HepG2 (cell line): ENCODE measurements at regions not wholly inside any gene's neighbourhood (a gene's known extent, or its start where the extent isn't known, plus 50 kb on each side); places are given as distances from the start of the nearest gene placed in this dataset.

Experiments used
- ATAC-seq: fragments of 200-7000 bp; cut with Tn5 transposase; 3 replicates; pipeline ENCODE4 v1.9.1; 2020; ENCODE audit warnings: mild to moderate bottlenecking, moderate library complexity
- BruUV-seq: library from RNA; stranded (reverse); fragments of 400-500 nt; replicated peaks from 2 replicates; lab custom pipeline; 2021; lab: Mats Ljungman, UMichigan
- CTCF ChIA-PET: fragments of 300-600 bp; formaldehyde crosslinking; extraction: SDS; loops from one replicate; lab custom pipeline; 2021; ENCODE audit warnings: low total read pairs, inconsistent platforms, low intra/inter-chr PET ratio; lab: Yijun Ruan, JAX
- POLR2A ChIA-PET: fragments of 350-600 bp; sonication (Branson Sonifier 250); formaldehyde crosslinking; loops from one replicate; lab custom pipeline; 2020; ENCODE audit warnings: antibody characterized with exemption, inconsistent platforms; lab: Yijun Ruan, JAX
- DNase-seq: peaks from one replicate; pipeline ENCODE4 v3.0.0-alpha.2; 2015; ENCODE audit warnings: low spot score
- FAIRE-seq: peaks from 3 replicates; lab custom pipeline; 2011; peaks lifted over from hg19 to GRCh38; lab: Jason Lieb, UNC
- H2AFZ ChIP-seq: one replicate; pipeline ENCODE4 v1.6.1; 2011; ENCODE audit warnings: low read length, inconsistent platforms
- H3K27ac ChIP-seq: fragments of 300-600 bp; 3 replicates; pipeline ENCODE4 v1.8.0; 2011; ENCODE audit warnings: mixed run types, mild to moderate bottlenecking, mixed read lengths, low read length, inconsistent platforms; ENCODE audit not compliant: insufficient read depth; ENCODE audit errors: extremely low read length
- H3K27me3 ChIP-seq, 2 experiments: fragments of 200-600 bp in 1 of 2; 2 replicates in 1 of 2; 3 replicates in 1 of 2; pipeline versions ENCODE4 v1.6.0 to v1.8.0; 2011; ENCODE audit warnings: low read length in 2 of 2, mild to moderate bottlenecking in 2 of 2, moderate library complexity in 2 of 2, inconsistent platforms in 1 of 2; ENCODE audit not compliant: insufficient read depth in 2 of 2, control insufficient read depth in 1 of 2
- H3K36me3 ChIP-seq, 2 experiments: fragments of 200-600 bp in 1 of 2; replicated peaks in 1 of 2; 2 replicates in 1 of 2; 3 replicates in 1 of 2; pipeline versions ENCODE4 v1.5.1 to v1.8.0; 2011; ENCODE audit warnings: low read length in 2 of 2, inconsistent platforms in 1 of 2; ENCODE audit not compliant: insufficient read depth in 2 of 2, control insufficient read depth in 1 of 2
- H3K4me1 ChIP-seq: 2 replicates; pipeline ENCODE4 v1.5.1; 2012; ENCODE audit warnings: low read length, inconsistent platforms; ENCODE audit not compliant: insufficient read depth
- H3K4me2 ChIP-seq: 2 replicates; pipeline ENCODE4 v1.6.0; 2011; ENCODE audit warnings: low read depth, low read length, inconsistent platforms
- H3K4me3 ChIP-seq, 3 experiments: fragments of 200-600 bp in 1 of 3; sonication (generic), shearing (Covaris generic) in 1 of 3; replicated peaks in 1 of 3; 2 replicates each; pipeline ENCODE4 v1.5.1; 2011 to 2016; ENCODE audit warnings: low read length in 3 of 3, inconsistent platforms in 2 of 3, low read depth in 2 of 3, mild to moderate bottlenecking in 2 of 3, control low read depth in 1 of 3, mixed read lengths in 1 of 3; ENCODE audit not compliant: insufficient read depth in 1 of 3
- H3K79me2 ChIP-seq: one replicate; pipeline ENCODE4 v1.6.1; 2011; ENCODE audit warnings: low read length, inconsistent platforms; ENCODE audit not compliant: insufficient read depth
- H3K9ac ChIP-seq: 2 replicates; pipeline ENCODE4 v1.6.0; 2011; ENCODE audit warnings: mild to moderate bottlenecking, low read depth, low read length, inconsistent platforms; ENCODE audit not compliant: insufficient read depth
- H3K9me3 ChIP-seq: 2 replicates; pipeline ENCODE4 v1.5.1; 2012; ENCODE audit warnings: mild to moderate bottlenecking, low read length
- H4K20me1 ChIP-seq: 2 replicates; pipeline ENCODE4 v1.6.0; 2011; ENCODE audit warnings: inconsistent platforms, mild to moderate bottlenecking, low read length, moderate library complexity; ENCODE audit not compliant: insufficient read depth
- KAT8 ChIP-seq: IDR thresholded peaks from 2 replicates; pipeline ENCODE4 v1.6.1; 2016; ENCODE audit warnings: missing genetic modification reagents, missing compliant biosample characterization
- MIXL1 ChIP-seq: IDR thresholded peaks from 2 replicates; pipeline ENCODE4 v1.6.1; 2016
- MTERF4 ChIP-seq: sonication (generic); formaldehyde crosslinking; IDR thresholded peaks from 2 replicates; pipeline ENCODE4 v1.8.0; 2023; ENCODE audit warnings: mild to moderate bottlenecking, missing genetic modification reagents
- MZF1 ChIP-seq: sonication (generic); formaldehyde crosslinking; IDR thresholded peaks from 2 replicates; pipeline ENCODE4 v1.8.1; 2023; ENCODE audit warnings: mild to moderate bottlenecking, missing genetic modification reagents, borderline replicate concordance
- NAIF1 ChIP-seq: sonication (generic); formaldehyde crosslinking; IDR thresholded peaks from 2 replicates; pipeline ENCODE4 v1.5.0; 2020; ENCODE audit warnings: mild to moderate bottlenecking, missing genetic modification reagents, borderline replicate concordance
- SAFB2 ChIP-seq: sonication (generic); formaldehyde crosslinking; IDR thresholded peaks from 2 replicates; pipeline ENCODE4 v1.5.1; 2020; ENCODE audit warnings: missing genetic modification reagents, low read depth, mild to moderate bottlenecking, borderline replicate concordance
- ZNF362 ChIP-seq: sonication (generic); formaldehyde crosslinking; IDR thresholded peaks from 2 replicates; pipeline ENCODE4 v1.4.0; 2020; ENCODE audit warnings: missing genetic modification reagents, mild to moderate bottlenecking, borderline replicate concordance
- ZNF782 ChIP-seq: sonication (generic); formaldehyde crosslinking; IDR thresholded peaks from 2 replicates; pipeline ENCODE4 v1.4.0; 2020; ENCODE audit warnings: missing genetic modification reagents, mild to moderate bottlenecking, borderline replicate concordance
- WGBS: methylation state at CpG from one replicate; pipeline ENCODE4 v1.1.6; 2017; ENCODE audit warnings: low lambda C conversion rate; 5-methylcytosine and 5-hydroxymethylcytosine counted together
- in situ Hi-C: cut with HindIII; loops from 2 replicates; pipeline ENCODE4 v1.10.0; 2017; ENCODE audit warnings: low pct_unique_long_range_greater_than_20kb; ENCODE audit not compliant: extremely low pct_ligation_motif_present
- intact Hi-C: fragments of 100-400 bp; cut with micrococcal nuclease; formaldehyde crosslinking; loops from one replicate; pipeline ENCODE4 v1.10.0; 2022; ENCODE audit not compliant: unreplicated experiment
- TF ChIP-seq, protein P1 (sequence below): conservative IDR thresholded peaks from 2 replicates; pipeline ENCODE4 v1.6.1; 2018; ENCODE audit warnings: missing genetic modification reagents
- TF ChIP-seq, protein P2 (sequence below): IDR thresholded peaks from 2 replicates; pipeline ENCODE4 v1.6.1; 2016; ENCODE audit warnings: low read depth
- TF ChIP-seq, protein P3 (sequence below): sonication (generic); formaldehyde crosslinking; IDR thresholded peaks from 2 replicates; pipeline ENCODE4 v1.5.0; 2020; ENCODE audit warnings: mild to moderate bottlenecking, missing genetic modification reagents

DNA sequence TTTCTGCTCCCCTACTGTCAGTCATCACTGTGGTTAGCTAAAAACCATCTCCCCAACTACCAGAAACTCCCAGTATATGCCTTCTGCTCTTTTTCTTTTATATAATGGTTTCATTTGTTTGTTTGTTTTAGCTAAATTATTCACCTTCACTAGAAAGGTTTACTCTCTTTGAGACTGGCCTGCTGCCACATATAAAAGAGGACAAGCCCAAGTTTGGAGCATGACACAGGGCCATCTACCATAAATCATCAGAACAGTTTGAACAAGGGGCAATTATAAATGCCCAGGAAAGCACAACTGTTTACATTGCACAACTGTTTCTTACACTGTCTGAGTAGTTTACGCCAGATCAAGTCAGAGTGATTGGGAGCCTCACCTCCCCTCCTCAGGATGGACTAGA, 471.0 kb upstream of the PIK3C3 start:
- no peak for FAIRE-seq
- DNase-seq, result no peak
- no peaks in the 10 kb centered on the region for H3K79me2 ChIP-seq
- H3K9ac ChIP-seq, result no peak overlapping the region
- ChIA-PET POLR2A (no interaction called here), CTCF (no interaction called here)
- BruUV-seq, result no TSS peak
- H3K9me3 ChIP-seq, result no peaks in the 10 kb centered on the region
- no peak overlapping the region for H2AFZ ChIP-seq
- WGBS, result 60% methylated on average over 1 of the region's 1 CpG
- in situ Hi-C loops, result no loop called here
- no peaks in the 10 kb centered on the region for H3K36me3 ChIP-seq
- H3K27me3 ChIP-seq, result no peaks in the 10 kb centered on the region
- H4K20me1 ChIP-seq, result no peaks in the 10 kb centered on the region
- intact Hi-C loops, result no loop called here
- no peaks in the 10 kb centered on the region for H3K4me1 ChIP-seq
- ATAC-seq, result no peak
- TF ChIP-seq, protein P1, sequence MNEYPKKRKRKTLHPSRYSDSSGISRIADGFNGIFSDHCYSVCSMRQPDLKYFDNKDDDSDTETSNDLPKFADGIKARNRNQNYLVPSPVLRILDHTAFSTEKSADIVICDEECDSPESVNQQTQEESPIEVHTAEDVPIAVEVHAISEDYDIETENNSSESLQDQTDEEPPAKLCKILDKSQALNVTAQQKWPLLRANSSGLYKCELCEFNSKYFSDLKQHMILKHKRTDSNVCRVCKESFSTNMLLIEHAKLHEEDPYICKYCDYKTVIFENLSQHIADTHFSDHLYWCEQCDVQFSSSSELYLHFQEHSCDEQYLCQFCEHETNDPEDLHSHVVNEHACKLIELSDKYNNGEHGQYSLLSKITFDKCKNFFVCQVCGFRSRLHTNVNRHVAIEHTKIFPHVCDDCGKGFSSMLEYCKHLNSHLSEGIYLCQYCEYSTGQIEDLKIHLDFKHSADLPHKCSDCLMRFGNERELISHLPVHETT (CRISPR knock-in tag), result no peak
- TF ChIP-seq, all 625 proteins: peak for 0
- Histone ChIP-seq H3K27ac (no peak overlapping the region), H3K4me2 (no peak overlapping the region), H3K4me3 (no peak overlapping the region)

DNA sequence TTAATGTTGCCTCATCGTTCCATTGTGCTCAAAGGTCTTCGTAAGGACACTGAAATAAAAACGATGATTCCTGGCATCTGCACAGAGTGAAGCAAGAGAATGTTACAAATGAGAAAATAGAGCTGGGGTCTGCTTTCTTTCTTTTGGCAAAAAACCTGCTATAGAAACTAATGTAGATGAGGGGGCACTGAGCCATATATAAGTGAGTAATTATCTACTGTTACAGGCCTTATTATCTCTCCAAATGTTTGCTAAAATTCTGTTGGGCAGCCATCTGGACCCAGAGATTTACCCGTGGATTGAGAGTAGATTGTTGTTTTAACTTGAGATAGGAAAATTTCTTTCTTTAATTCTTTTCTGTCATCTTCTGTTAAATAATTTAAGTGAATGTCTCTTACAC, 472.5 kb upstream of the PIK3C3 start:
- BruUV-seq, result no TSS peak
- TF ChIP-seq, protein P2, sequence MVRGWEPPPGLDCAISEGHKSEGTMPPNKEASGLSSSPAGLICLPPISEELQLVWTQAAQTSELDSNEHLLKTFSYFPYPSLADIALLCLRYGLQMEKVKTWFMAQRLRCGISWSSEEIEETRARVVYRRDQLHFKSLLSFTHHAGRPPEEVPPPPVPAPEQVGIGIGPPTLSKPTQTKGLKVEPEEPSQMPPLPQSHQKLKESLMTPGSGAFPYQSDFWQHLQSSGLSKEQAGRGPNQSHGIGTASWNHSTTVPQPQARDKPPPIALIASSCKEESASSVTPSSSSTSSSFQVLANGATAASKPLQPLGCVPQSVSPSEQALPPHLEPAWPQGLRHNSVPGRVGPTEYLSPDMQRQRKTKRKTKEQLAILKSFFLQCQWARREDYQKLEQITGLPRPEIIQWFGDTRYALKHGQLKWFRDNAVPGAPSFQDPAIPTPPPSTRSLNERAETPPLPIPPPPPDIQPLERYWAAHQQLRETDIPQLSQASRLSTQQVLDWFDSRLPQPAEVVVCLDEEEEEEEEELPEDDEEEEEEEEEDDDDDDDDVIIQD (CRISPR knock-in tag), result no peak
- no peak for TF ChIP-seq ZNF782 (CRISPR knock-in tag)
- TF ChIP-seq, protein P3, sequence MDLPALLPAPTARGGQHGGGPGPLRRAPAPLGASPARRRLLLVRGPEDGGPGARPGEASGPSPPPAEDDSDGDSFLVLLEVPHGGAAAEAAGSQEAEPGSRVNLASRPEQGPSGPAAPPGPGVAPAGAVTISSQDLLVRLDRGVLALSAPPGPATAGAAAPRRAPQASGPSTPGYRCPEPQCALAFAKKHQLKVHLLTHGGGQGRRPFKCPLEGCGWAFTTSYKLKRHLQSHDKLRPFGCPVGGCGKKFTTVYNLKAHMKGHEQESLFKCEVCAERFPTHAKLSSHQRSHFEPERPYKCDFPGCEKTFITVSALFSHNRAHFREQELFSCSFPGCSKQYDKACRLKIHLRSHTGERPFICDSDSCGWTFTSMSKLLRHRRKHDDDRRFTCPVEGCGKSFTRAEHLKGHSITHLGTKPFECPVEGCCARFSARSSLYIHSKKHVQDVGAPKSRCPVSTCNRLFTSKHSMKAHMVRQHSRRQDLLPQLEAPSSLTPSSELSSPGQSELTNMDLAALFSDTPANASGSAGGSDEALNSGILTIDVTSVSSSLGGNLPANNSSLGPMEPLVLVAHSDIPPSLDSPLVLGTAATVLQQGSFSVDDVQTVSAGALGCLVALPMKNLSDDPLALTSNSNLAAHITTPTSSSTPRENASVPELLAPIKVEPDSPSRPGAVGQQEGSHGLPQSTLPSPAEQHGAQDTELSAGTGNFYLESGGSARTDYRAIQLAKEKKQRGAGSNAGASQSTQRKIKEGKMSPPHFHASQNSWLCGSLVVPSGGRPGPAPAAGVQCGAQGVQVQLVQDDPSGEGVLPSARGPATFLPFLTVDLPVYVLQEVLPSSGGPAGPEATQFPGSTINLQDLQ (CRISPR knock-in tag), result no peak
- TF ChIP-seq ZNF362 (CRISPR knock-in tag), result no peak
- no peak for TF ChIP-seq SAFB2 (CRISPR knock-in tag)
- no peak for TF ChIP-seq KAT8
- no peak for TF ChIP-seq MZF1 (CRISPR knock-in tag)
- no peak for TF ChIP-seq NAIF1 (CRISPR knock-in tag)
- no peak for TF ChIP-seq MIXL1
- no peak for TF ChIP-seq MTERF4 (CRISPR knock-in tag)

More for the DNA sequence above, 472.5 kb upstream of the PIK3C3 start:
- H3K9me3 ChIP-seq, result no peaks in the 10 kb centered on the region
- ChIA-PET CTCF (no interaction called here), POLR2A (no interaction called here)
- no peaks in the 10 kb centered on the region for H4K20me1 ChIP-seq
- FAIRE-seq (no peak), ATAC-seq (no peak), DNase-seq (no peak)
- H3K9ac ChIP-seq, result no peak overlapping the region
- intact Hi-C loops (no loop called here), in situ Hi-C loops (no loop called here)
- no peaks in the 10 kb centered on the region for H3K79me2 ChIP-seq
- no peaks in the 10 kb centered on the region for H3K4me1 ChIP-seq
- WGBS, result 2% methylated on average over 4 of the region's 4 CpGs
- H3K27ac ChIP-seq, result no peak overlapping the region
- H2AFZ ChIP-seq, result no peak overlapping the region
- H3K36me3 ChIP-seq, result no peaks in the 10 kb centered on the region
- H3K4me3 ChIP-seq, result no peak overlapping the region
- no peaks in the 10 kb centered on the region for H3K27me3 ChIP-seq
- no peak overlapping the region for H3K4me2 ChIP-seq
